Jurkat, Clone E6-1 (cell line): ENCODE measurements at regions not wholly inside any gene's neighbourhood (a gene's known extent, or its start where the extent isn't known, plus 50 kb on each side); places are given as distances from the start of the nearest gene placed in this dataset.

Experiments used
- DNase-seq: peaks from one replicate; pipeline ENCODE4 v3.0.0-alpha.2; 2011; ENCODE audit warnings: low read depth, low spot score
- H3K4me3 ChIP-seq: 2 replicates; pipeline ENCODE4 v1.5.1; 2011; ENCODE audit warnings: mild to moderate bottlenecking, low read length, control low read depth, moderate library complexity

DNA sequence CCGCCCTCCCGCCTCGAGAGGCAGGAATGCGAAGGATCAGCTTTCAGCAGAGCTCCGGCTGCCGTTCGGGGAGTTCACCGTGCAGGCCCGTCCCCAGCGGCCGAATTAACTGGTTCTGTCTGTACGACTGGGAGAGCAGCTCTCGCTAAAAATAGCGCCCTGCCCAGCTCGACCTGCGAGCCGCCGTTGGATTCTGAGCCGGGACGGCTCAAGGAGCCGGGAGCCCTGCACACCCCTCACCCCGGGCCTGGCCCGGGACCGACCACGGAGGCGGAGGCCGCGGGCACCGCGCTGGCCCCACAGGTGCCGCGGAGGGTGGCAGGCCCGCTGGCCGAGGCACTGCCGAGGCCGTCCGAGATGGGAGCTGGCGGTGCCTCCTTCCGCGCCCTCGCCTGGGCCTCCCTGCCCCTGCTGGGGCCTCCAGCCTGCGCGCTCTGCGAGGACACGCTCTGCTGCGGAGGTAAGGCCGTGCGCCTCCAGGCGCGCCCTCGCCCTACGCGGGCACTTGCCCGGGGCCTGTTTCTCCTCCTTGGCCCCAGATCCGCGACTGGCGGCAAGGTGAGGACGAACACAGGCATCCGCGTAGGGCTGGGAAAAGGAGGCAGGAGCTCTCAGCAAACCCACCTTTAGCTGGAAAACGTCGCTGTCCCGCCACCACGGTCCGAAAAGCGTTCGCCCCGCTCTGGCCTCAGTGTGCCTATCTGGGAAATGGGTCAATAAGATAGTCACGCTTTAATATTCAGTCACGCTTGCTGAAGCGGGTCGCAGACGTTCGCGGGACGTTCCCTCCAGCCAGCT is 53.1 kb upstream of the DAB2IP start:
- H3K4me3 ChIP-seq: no peak overlapping the region

DNA sequence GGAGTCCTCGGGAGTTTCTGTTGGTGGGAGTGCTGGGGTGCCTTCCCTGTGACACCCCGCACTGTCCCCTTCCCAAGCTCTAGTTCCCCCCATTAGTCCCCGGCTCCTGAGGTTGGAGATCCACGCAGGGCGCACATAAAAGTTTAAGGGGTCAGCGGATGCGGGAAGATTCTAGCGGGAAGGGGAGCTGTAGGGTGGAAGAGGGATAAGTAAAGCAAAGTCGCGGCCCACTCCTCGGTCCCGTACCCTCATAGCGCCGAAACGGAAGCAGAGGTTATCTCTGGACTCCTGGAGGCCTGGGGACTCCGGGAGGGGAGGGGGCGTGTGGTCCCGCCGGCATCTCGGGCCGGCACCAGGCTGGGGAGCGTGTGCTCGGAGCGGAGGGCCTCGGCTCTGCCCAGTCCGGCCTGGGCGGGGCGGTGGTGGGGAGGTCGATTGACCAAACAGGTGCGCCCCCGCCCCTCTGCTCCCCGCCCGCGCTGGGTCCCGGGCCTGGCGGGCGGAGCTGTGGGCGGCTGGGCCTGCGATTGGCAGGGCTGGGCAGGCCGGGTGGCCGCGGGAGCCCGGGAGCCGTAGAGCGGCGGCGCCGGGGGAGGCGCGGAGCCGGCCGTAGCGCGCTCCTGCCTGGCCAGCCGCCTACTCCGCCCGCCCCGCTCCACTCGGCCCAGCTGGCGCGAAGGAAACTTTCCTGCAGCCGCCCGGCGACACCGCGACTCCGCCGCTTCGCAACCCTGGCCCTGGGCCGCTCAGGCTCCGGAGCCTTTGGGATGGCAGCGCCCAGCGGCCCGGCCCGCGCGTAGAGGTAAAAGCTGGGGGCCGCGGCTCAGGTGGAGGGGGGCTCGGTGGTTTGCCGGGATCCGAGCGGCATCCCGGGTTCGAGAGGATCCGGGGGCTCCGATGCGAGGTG is 52.2 kb upstream of the DAB2IP start:
- no peak overlapping the region for H3K4me3 ChIP-seq
- DNase-seq: no peak

More for the DNA sequence above, 53.1 kb upstream of the DAB2IP start:
- DNase-seq: no peak

DNA sequence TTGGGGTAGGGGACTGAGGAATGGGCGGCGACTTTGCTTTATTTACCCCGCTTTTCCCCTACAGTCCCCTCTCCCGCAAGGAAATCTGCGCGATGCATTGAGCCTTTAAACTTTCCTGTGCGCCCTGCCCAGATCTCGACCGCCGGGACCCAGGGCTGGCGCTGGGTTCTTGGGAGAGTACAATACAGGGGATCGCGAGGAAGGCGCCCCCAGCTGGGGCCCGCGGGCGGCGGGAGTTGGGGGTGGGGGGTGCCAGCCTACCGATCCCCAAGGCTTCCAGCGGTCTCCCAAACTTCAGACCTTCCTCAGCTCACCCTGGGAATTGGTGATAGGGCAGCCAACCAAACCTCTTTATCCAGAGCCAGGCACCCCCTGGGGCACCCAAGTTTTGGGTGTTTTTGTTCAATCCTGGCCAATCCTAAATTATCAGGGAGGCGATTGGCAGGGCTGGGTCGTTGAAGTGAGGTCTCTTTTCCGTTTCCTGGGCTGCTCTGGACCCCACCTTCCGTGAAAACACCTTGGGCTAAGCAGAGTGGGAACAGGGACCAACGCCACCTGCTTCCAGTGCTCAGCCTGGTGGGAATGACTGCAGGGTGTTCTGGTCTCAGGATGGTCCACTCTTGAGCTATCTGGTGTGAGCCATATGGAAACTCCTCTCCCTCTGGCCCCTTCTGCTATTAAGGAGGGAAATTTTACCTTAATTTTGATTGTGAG is 51.4 kb upstream of the DAB2IP start:
- DNase-seq: no peak
- H3K4me3 ChIP-seq: no peak overlapping the region

DNA sequence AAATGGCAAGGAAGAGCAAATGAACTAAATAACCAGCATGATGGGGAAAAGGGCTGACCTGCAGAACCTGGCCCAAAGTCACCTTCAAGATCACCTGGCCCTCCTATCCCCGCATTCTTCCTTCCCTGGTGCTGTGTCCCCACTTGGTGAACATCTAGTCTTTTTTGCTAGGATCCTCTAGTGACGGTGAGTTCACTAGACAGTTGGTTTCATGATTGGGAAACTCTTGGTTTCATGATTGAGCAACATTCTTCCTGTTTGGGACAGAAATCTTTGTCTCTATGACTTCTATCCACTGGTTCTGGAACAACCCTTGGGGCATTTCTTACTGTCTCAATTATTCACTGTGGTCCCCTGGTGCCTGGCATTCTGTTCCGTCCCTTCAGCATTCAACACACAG is 50.2 kb upstream of the DAB2IP start:
- DNase-seq: no peak
- H3K4me3 ChIP-seq: no peak overlapping the region
